ENCODE measurements at regions not wholly inside any gene's neighbourhood (a gene's known extent, or its start where the extent isn't known, plus 50 kb on each side); places are given as distances from the start of the nearest gene placed in this dataset.

DNA sequence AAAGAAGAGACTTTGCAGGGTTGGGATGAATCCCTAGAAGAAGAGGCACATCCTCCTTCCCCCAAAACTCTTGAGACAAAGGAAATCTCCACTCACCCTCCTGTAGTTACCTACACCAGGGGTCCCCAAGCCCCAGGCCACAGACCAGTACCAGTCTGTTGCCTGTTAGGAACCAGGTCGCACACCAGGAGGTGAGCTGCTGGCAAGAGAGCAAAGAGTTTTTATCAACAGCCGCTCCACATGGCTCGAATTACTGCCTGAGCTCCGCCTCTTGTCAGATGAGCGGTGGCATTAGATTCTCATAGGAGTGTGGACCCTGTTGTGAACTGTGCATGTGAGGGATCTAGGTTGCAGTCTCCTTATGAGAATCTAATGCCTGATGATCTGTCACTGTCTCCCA lies 98.9 kb downstream of the CCT6B start:
- intact Hi-C loops (cut with micrococcal nuclease): no loop called here
- TF ChIP-seq, protein P1, sequence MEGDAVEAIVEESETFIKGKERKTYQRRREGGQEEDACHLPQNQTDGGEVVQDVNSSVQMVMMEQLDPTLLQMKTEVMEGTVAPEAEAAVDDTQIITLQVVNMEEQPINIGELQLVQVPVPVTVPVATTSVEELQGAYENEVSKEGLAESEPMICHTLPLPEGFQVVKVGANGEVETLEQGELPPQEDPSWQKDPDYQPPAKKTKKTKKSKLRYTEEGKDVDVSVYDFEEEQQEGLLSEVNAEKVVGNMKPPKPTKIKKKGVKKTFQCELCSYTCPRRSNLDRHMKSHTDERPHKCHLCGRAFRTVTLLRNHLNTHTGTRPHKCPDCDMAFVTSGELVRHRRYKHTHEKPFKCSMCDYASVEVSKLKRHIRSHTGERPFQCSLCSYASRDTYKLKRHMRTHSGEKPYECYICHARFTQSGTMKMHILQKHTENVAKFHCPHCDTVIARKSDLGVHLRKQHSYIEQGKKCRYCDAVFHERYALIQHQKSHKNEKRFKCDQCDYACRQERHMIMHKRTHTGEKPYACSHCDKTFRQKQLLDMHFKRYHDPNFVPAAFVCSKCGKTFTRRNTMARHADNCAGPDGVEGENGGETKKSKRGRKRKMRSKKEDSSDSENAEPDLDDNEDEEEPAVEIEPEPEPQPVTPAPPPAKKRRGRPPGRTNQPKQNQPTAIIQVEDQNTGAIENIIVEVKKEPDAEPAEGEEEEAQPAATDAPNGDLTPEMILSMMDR (IDR thresholded peaks at IDR 0.05; ENCODE audit: unreplicated experiment): no peak
- DNase-seq (ENCODE audit: unreplicated experiment): no peak
- Mint-ChIP-seq H3K27me3 (ENCODE audit: insufficient read depth, unreplicated experiment) (no peaks in the 10 kb centered on the region), H3K9me3 (ENCODE audit: unreplicated experiment) (peaks cover 16% of the 10 kb centered on the region), H3K36me3 (ENCODE audit: insufficient read depth, unreplicated experiment) (no peaks in the 10 kb centered on the region), H3K4me3 (ENCODE audit: unreplicated experiment) (no peak overlapping the region), H3K4me1 (ENCODE audit: insufficient read depth, unreplicated experiment) (no peaks in the 10 kb centered on the region), H3K27ac (ENCODE audit: low read depth, unreplicated experiment) (no peak overlapping the region)
- no TSS peak for BruUV-seq (replicated peaks)
- CTCF ChIA-PET: no interaction called here
- POLR2A ChIA-PET: no interaction called here

DNA sequence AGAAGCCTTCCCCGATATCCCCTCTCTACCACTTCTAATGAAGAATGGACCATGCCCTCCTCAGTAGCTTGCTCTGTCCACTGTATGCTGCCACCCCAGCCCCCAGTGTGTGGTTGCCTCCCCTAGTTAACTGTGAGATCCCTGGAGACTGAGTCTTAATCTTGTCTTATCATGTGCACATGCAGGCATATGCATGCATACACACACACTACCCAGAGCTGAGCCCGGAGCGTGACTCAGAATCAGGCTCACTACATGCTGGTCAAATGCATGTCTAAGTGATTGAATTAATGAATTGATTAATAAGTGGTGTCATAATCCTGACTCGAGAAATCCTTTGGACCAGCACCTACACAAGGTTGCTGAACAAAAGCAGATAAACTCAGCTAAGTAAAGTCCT lies 99.4 kb downstream of the CCT6B start:
- Mint-ChIP-seq H3K27me3 (ENCODE audit: insufficient read depth, unreplicated experiment) (no peaks in the 10 kb centered on the region), H3K27ac (ENCODE audit: low read depth, unreplicated experiment) (no peak overlapping the region), H3K9me3 (ENCODE audit: unreplicated experiment) (peaks cover 16% of the 10 kb centered on the region), H3K36me3 (ENCODE audit: insufficient read depth, unreplicated experiment) (no peaks in the 10 kb centered on the region), H3K4me3 (ENCODE audit: unreplicated experiment) (no peak overlapping the region), H3K4me1 (ENCODE audit: insufficient read depth, unreplicated experiment) (no peaks in the 10 kb centered on the region)
- TF ChIP-seq, protein P1 (IDR thresholded peaks at IDR 0.05; ENCODE audit: unreplicated experiment): no peak
- no peak for DNase-seq (ENCODE audit: unreplicated experiment)
- ChIA-PET POLR2A (no interaction called here), CTCF (no interaction called here)
- intact Hi-C loops (cut with micrococcal nuclease): no loop called here
- BruUV-seq (replicated peaks): no TSS peak

DNA sequence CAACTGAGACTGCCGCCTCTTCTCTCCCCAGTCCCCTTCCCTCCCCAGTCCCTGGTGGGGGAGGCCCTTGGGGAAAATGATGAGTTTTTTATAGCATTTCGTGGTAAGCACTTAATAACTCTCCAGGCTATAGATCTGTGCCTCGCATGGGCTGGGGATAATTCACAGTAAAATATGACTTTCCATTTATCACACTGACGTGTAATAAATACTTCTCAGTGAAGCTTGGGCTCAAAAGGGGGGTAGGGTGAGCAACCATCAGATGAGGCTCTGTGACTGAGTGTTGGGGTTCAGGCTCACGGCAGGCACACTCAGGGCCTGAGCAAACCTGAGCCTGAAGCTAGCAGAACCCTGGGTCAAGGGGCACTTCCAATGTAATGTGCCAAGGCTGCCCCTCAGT lies 101.6 kb downstream of the CCT6B start:
- no peak for DNase-seq (ENCODE audit: unreplicated experiment)
- H3K4me1 Mint-ChIP-seq (ENCODE audit: insufficient read depth, unreplicated experiment): no peaks in the 10 kb centered on the region
- TF ChIP-seq, protein P1 (IDR thresholded peaks at IDR 0.05; ENCODE audit: unreplicated experiment): no peak
- no peaks in the 10 kb centered on the region for H3K36me3 Mint-ChIP-seq (ENCODE audit: insufficient read depth, unreplicated experiment)
- BruUV-seq (replicated peaks): no TSS peak
- ChIA-PET CTCF (interaction anchor here (0.6 kb wide), 1 partner anchor 466 kb away, joined by 3 read pairs; no protein-coding TSS in a partner anchor), POLR2A (no interaction called here)
- peaks cover 16% of the 10 kb centered on the region for H3K9me3 Mint-ChIP-seq (ENCODE audit: unreplicated experiment)
- H3K27ac Mint-ChIP-seq (ENCODE audit: low read depth, unreplicated experiment): no peak overlapping the region
- H3K27me3 Mint-ChIP-seq (ENCODE audit: insufficient read depth, unreplicated experiment): no peaks in the 10 kb centered on the region
- no peak overlapping the region for H3K4me3 Mint-ChIP-seq (ENCODE audit: unreplicated experiment)
- intact Hi-C loops (cut with micrococcal nuclease): no loop called here

DNA sequence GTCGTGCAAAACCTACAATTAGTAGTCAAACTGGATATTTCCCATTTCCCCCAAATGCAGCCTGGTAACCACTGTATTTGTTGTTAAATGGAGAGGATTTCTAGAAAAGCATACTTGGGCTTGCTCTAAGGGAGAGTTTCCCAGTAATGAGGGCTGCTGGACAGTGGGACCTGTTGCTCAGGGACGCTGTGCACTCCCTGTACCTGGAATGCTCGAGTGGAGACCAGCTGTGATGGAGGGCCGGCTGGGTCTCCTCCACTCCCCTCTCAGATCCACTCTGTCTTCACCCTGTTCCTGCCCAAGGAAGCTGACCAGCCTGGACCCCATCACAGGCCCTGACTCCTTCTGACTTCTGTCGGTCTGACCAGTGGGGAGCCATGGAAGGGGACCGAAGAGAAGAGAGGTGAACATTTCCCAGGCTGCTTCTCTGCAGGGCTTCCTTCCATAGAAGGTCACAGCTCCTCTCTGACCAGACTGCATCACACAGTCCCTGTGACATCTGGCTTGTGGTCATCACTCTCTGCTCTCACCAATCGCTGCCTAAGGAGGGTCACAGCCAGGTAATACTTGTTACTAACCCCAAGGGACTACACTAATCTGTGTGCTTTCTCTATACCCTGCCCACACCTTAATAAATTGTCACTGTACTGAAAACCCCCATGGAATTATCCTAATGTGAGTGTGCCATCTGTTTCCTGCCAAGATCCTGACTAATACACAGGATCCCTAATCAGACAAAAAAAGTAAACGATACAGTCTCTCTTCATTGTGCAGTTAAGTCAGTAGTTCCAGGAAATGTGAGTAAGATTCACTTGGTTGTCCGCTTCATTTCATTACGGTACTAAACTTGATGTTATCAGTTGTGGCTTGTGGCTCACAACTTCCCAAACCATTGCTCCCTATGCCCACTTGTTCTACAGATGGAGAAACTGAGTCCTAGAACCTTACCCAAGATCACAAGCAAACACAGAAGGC lies 102.4 kb downstream of the CCT6B start:
- CTCF ChIA-PET: interaction anchor here (0.6 kb wide), 1 partner anchor 467 kb away, joined by 3 read pairs; no protein-coding TSS in a partner anchor
- H3K36me3 Mint-ChIP-seq (ENCODE audit: insufficient read depth, unreplicated experiment): no peaks in the 10 kb centered on the region
- POLR2A ChIA-PET: no interaction called here
- no peaks in the 10 kb centered on the region for H3K4me1 Mint-ChIP-seq (ENCODE audit: insufficient read depth, unreplicated experiment)
- no peak for DNase-seq (ENCODE audit: unreplicated experiment)
- H3K4me3 Mint-ChIP-seq (ENCODE audit: unreplicated experiment): no peak overlapping the region
- intact Hi-C loops (cut with micrococcal nuclease): no loop called here
- TF ChIP-seq, protein P1 (IDR thresholded peaks at IDR 0.05; ENCODE audit: unreplicated experiment): no peak
- H3K27me3 Mint-ChIP-seq (ENCODE audit: insufficient read depth, unreplicated experiment): no peaks in the 10 kb centered on the region
- H3K27ac Mint-ChIP-seq (ENCODE audit: low read depth, unreplicated experiment): no peak overlapping the region
- BruUV-seq (replicated peaks): no TSS peak
- H3K9me3 Mint-ChIP-seq (ENCODE audit: unreplicated experiment): peaks cover 16% of the 10 kb centered on the region

All from MCF 10A (cell line).